ENCODE measurements at regions not wholly inside any gene's neighbourhood (a gene's known extent, or its start where the extent isn't known, plus 50 kb on each side); places are given as distances from the start of the nearest gene placed in this dataset.

GRCh38 chrX:130974323-130974722 is 71.3 kb upstream of the ENOX2 start:
- DNase-seq: no peak

GRCh38 chrX:130975947-130976346 is 72.9 kb upstream of the ENOX2 start:
- peak; percentile 66 for DNase-seq

GRCh38 chrX:130981836-130982235 is 76.3 kb upstream of the ARHGAP36 start:
- DNase-seq: no peak

- DNase-seq: no peak
Observed at GRCh38 chrX:130984782-130985181, 73.4 kb upstream of the ARHGAP36 start.

GRCh38 chrX:130987241-130987640 is 70.9 kb upstream of the ARHGAP36 start:
- no peak for DNase-seq

- DNase-seq: no peak
Observed at GRCh38 chrX:130990723-130991122, 67.4 kb upstream of the ARHGAP36 start.

- no peak for DNase-seq
Observed at GRCh38 chrX:130994671-130995070, 63.5 kb upstream of the ARHGAP36 start.

- no peak for DNase-seq
Observed at GRCh38 chrX:130995439-130995838, 62.7 kb upstream of the ARHGAP36 start.

- no peak for DNase-seq
Observed at GRCh38 chrX:130997314-130997713, 60.8 kb upstream of the ARHGAP36 start.

- no peak for DNase-seq
Observed at GRCh38 chrX:130999360-130999759, 58.8 kb upstream of the ARHGAP36 start.
